GM12892 (cell line): ENCODE measurements at regions not wholly inside any gene's neighbourhood (a gene's known extent, or its start where the extent isn't known, plus 50 kb on each side); places are given as distances from the start of the nearest gene placed in this dataset.

ENCODE experiments used
- POLR2A ChIP-seq: IDR thresholded peaks from 2 replicates; pipeline ENCODE4 v1.6.1; 2011; ENCODE audit warnings: low read depth, low read length, control low read depth
- POLR2AphosphoS5 ChIP-seq: IDR thresholded peaks from 2 replicates; pipeline ENCODE4 v1.6.1; 2011; ENCODE audit warnings: low read depth, low read length, control low read depth
- TAF1 ChIP-seq: IDR thresholded peaks from 2 replicates; pipeline ENCODE4 v1.6.1; 2011; ENCODE audit warnings: low read depth, mild to moderate bottlenecking, control low read depth, low read length, borderline replicate concordance

GRCh38 chr3:77746892-77747291, 707.0 kb downstream of the ROBO2 start:
- TF ChIP-seq POLR2A = no peak
- no peak for TF ChIP-seq POLR2AphosphoS5
- no peak for TF ChIP-seq TAF1
